GM19025 (cell line): ENCODE measurements at regions not wholly inside any gene's neighbourhood (a gene's known extent, or its start where the extent isn't known, plus 50 kb on each side); places are given as distances from the start of the nearest gene placed in this dataset.

Experiments
- ATAC-seq: cut with Tn5 transposase; IDR thresholded peaks from one replicate; pipeline ENCODE4 v1.9.1; 2021; ENCODE audit warnings: mild to moderate bottlenecking, low read depth, moderate library complexity; ENCODE audit not compliant: unreplicated experiment

- ATAC-seq: no peak
Measured at GRCh38 chr14:54088271-54088670, 131.6 kb upstream of the BMP4 start.

- no peak for ATAC-seq
Measured at GRCh38 chr14:54090274-54090673, 133.6 kb upstream of the BMP4 start.

GRCh38 chr14:54094765-54095164 is 138.1 kb upstream of the BMP4 start:
- ATAC-seq: no peak

DNA sequence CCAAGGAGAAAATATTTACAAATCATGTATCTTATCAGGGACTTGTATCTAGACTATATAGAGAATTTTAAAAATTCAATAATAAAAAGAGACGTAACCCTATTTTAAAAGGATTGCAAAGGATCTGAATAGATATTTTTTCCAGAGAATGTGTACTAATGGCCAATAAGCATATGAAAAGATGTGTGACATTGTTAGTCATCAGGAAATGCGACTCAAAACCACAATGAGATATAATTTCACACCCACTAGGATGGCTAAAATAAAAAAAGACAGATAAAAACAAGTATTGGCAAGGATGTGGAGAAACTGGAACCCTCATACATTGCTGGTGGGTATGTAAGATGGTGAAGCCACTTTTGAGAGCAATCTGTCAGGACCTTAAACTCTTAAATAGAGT is 141.9 kb upstream of the BMP4 start:
- no peak for ATAC-seq

DNA sequence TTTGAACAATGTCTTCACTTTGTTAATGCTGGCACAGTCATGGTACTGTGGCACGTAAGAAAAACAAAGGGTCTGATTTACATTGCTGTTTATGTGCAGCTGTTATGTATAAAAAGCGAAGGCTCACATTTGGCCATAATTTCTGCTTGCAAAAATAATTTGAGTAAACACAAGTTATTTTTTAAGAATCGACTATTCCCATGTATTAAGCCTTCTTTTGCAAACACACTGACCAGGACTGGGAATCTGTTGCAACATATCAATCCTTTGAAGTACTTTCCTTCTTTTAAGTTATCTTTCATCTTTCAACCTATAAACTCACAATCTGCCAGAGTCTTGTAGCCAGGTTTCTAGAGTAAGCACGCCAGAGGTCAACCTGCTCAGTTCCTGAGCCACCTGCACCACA is 145.4 kb upstream of the BMP4 start:
- ATAC-seq: no peak

DNA sequence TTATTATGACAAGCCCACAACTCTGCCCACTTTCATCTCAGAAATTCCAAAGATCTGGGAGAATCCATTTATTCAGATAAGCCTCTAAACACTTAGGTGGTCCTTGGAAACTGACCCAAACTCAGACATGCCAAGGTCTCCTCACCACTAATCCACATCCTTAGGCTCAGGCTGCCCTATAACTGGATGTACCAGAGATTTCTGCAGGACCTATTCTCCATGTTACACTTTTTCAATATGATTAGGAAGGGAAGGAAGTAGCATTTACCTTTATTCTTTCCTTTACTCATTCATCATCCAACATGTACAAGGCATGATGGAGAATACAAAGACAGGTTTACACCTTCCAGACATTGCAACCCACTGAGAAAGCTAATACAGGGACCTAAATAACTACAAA is 145.9 kb upstream of the BMP4 start:
- no peak for ATAC-seq

- ATAC-seq: no peak
Measured at GRCh38 chr14:54104601-54105145, 148.0 kb upstream of the BMP4 start.

DNA sequence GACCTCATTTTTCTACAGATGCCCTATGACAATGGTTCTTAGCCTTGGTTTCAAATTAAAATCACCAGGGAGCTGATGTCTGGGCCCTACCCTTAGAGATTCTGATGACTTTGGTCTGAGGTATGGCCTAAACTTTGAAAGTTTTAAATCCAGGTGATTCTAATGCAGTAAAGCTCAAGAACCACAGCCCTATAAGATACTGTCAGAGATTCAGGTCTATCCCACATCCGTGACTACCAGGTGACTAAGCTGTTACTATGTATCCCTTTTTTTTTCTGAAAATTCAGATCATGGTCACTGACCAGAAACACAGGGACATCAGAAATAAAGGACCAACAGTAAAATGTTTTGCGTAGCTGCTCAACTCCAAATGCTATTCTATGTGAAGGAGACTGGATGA is 148.8 kb upstream of the BMP4 start:
- no peak for ATAC-seq

DNA sequence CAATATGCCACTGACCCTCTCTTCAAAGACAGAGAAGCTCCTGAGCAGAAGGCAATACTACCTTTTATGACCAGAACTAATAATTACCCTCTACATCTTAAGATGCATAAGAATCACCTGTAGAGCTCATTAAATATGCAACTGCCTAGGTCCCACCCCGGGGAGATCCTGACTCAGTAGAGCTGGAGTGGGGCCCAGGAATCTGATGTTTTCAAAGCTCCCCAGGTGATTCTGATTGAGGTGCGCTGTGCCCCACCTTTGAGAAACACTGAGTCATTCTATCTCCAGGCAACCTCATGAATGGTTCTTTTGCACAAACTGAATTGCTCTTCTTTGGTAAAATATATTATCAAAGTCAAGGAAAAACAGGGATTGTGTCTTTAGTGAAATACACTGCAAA is 149.3 kb upstream of the BMP4 start:
- ATAC-seq: no peak

DNA sequence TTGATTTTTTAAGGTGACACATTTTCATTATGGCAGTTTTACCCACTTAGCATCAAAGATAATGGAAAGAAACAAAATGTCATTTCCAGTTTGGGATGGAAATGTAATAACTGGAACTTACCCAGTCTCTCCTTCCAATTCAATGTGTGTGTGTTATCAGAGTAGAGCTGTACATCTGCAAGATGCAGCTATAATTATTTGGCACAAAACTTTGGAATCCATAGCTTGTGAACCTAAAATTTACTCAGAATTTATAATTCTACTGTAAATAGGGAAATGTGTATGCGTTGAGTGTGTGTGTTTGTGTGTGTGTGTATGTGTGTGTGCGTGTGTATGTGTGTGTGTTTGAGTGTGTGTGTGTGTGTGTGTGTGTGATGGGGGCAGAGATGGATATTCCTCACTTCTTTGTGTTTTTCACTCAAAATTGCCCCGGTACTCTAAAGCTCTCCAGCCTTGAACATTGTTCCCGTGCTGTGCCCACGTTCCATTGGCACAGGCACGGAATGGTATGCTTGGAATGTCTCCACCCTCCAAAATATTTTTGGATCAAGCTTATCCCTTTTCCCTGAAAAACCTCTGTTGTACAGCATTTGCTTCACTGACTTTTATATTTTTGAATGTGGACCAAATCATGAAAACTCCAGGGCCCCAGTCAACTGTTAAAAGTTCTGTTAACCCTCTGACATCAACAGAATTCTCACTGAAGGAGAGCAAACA is 150.2 kb upstream of the BMP4 start:
- ATAC-seq: no peak

DNA sequence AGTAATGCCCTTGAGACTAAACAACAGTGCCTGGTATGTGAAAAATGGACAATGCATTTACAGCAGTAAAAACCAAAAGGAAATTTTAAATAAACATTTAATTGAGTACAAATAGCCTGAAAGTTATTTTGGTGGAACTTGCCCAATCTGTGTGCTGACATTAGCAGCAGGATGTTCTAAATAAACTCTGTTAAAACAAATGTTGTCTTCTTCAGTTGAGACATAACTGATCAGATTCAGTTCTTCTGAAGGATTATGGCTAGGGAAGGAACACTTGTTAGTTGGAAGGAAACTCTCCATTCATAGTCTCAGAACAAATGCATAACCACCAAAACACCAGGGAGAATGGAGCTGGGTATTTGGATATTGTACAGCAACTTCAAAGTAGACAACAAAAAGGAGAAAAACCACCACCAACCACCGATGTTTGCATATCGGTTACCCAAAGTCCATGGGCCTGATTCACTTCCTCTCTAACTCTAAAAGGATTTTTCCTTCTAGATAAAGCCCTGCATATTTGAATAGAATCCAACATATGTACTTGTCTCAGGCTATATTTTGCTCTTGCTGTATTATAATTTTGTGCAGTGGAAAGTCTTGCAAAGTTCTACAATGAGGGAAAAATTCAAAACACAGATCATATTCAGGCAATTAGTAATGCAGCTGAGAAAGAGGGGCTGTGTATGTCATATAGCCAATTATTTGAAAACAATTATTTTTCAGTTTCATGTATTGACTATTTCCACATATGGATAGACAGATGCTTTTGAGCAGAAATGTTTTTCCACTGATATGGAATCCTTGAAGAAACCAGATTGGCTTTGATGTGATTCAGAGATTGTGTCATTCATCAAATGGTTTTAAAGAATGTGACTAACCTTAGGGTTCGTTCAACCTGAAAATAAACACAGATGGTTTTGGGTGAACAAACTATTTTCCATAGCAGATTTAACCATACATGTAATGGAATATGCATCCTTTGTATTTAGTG is 152.2 kb upstream of the BMP4 start:
- ATAC-seq: no peak

DNA sequence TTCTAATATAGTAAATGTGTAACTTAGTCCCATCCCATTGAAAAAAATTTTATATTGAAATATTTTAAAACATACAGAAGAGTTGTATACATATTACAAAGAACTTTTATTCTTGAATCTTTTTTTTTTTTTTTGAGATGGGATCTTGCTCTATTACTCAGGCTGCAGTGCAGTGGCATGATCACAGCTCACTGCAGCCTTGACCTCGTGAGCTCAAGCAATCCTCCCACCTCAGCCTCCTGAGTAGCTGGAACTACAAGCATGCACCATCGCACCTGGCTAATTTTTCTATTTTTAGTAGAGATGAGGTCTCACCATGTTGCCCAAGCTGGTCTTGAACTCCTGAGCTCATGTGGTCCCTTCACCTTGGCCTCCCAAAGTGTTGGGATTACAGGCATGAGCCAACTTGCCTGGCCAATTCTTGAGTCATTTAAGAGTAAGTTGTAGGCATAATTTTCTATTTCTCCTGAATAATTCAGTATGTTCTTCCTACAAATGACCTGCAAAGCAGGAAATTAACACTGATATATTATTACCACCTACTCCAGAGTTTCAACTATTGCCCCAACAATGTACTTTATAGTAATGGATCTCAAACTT is 153.0 kb upstream of the BMP4 start:
- no peak for ATAC-seq

DNA sequence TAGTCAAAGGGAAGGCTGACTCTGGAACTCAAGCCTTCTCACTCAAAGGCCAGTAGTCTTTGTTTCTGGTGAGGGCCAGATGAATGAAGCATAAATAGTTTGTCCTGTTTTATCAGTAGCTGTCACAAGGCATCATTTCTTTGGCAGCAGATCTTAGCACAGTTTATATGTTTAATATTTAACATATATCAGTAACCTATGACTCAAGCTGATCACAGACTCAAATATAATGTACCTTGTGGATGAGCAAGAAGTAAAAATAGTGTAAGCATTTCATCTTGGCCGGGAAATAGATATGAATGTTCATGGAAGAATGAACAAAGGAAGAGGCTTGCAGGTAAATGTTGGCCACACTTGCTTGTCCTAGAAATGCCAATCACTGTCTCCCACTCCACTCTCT is 158.3 kb upstream of the BMP4 start:
- no peak for ATAC-seq

DNA sequence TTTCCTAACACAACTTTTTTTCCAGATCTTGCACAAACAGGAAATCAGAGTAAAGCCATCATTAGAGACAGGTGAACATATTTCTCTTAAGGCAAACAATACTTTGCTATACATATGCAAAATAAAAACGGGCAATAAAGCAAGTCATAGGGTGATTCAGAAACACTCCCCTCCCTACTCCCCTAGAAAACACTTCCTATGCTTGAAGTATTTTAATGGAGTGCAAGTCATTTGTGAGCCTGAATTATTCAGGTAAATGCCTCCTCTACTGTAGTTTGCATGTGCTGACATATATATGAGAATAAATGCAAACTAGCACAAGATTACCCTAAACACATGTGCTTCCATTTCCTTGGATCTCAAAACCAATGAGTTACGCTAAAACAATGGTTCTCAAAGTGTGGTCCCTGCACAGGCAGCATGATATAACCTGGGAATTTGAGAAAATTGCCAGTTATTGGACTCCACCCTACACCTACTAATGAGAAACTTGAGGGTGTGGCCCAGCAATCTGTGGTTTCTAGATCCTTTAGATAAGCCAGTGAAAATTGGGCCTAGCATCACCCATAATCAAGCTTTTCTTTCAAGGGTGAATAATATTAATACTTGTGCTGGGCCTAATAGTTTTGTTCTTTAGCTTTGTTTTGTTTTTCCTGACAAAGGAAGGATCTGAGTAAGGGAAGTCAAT is 159.7 kb upstream of the BMP4 start:
- no peak for ATAC-seq

GRCh38 chr14:54116972-54117371 is 160.3 kb upstream of the BMP4 start:
- ATAC-seq: no peak

GRCh38 chr14:54117396-54117795 is 160.8 kb upstream of the BMP4 start:
- ATAC-seq: no peak

- no peak for ATAC-seq
Measured at GRCh38 chr14:54117924-54118323, 161.3 kb upstream of the BMP4 start.

- ATAC-seq: no peak
Measured at GRCh38 chr14:54120260-54120659, 163.6 kb upstream of the BMP4 start.

DNA sequence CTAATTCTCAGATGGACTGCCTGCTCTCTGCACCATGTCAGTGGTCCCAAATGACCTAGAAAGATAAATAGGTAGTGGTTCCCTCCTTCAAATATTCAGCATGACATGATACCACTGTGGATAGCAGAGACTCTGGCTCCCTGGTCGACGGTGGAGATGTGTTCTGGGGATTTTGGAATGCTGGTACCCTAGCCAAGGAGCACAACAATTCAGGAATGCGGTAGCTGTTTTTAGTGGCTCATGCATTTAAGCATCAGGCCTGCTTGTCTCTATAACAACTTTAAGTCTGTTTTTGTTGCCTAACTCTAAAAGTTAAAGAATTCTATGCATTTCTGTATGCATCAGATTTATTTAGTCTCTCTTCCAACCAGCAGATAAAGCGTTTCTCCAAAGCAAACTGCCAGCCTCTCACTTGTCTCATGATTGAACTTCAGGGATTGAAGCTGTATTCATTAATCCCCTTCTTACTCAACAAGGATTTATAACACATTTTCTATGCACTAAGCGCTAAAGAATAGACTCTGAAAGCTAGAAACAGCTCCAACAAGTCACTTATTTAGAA is 164.9 kb upstream of the BMP4 start:
- no peak for ATAC-seq

DNA sequence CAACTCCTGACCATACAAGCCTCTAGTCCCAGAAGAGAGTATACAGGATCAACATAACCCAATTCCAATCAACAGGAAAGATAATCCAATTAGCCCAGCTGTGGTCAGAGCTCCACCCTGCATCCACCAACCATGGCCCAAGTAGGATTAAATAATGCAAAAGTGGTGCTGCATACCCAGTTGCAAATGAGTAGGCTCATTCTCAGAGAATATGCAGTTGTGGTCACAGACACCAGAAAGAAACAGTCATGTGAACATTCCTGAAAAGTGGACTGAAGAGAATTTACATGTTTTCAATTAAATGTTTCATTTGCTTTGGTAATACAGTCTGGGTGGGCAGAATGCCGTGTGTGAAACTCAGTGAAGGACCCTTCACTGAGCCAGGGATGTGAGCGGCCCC is 167.2 kb upstream of the BMP4 start:
- no peak for ATAC-seq
